ENCODE measurements at regions not wholly inside any gene's neighbourhood (a gene's known extent, or its start where the extent isn't known, plus 50 kb on each side); places are given as distances from the start of the nearest gene placed in this dataset.
"Not testable (repeated sequence)": the region's sequence is repeated elsewhere in the genome, so short reads cannot be mapped to it uniquely, and the experiment has no call there.

- POLR2A ChIA-PET; CTCF ChIA-PET; H3K27ac ChIP-seq; H3K4me2 ChIP-seq; H3K4me3 ChIP-seq; H3K4me1 ChIP-seq; DNase-seq (ENCODE audit: low read depth in 1 of 2, low spot score in 1 of 2); H3K9me3 ChIP-seq; FAIRE-seq: not testable (repeated sequence)
- ATAC-seq: peak in 1 of 2 experiments; percentile 71; a peak in 3 of 6 replicates
- no CpG with 5 or more reads among the region's 2 CpGs for WGBS (ENCODE audit: missing lambda C conversion rate)
These were observed 50.4 kb upstream of the CDY2A start for GRCh38 chrY:17975200-17975599.

- Histone ChIP-seq H3K4me2 (no peak overlapping the region), H3K4me3 (no peak overlapping the region), H3K9me3 (no peaks in the 10 kb centered on the region), H3K27ac (no peak overlapping the region), H3K4me1 (no peaks in the 10 kb centered on the region)
- ATAC-seq (no peak), DNase-seq (ENCODE audit: low read depth in 1 of 2, low spot score in 1 of 2) (peak in 1 of 2 experiments; percentile 33), FAIRE-seq (no peak)
- ChIA-PET POLR2A (no interaction called here), CTCF (no interaction called here)
- WGBS (ENCODE audit: missing lambda C conversion rate): 45% methylated on average over 2 of the region's 2 CpGs
- no peak for TF ChIP-seq EHMT2 (IDR thresholded peaks at IDR 0.05; ENCODE audit: low read depth)
- 0 out of 3 replicates have a peak, but pooled peaks have one; percentile 7 for TF ChIP-seq SMC3 (IDR thresholded peaks at IDR 0.05)
These were observed 72.2 kb upstream of the CDY2B start for GRCh38 chrY:17952224-17952623.

- FAIRE-seq; H3K4me3 ChIP-seq; POLR2A ChIA-PET; CTCF ChIA-PET; H3K4me1 ChIP-seq; DNase-seq (ENCODE audit: low read depth in 1 of 2, low spot score in 1 of 2); H3K4me2 ChIP-seq; H3K9me3 ChIP-seq; H3K27ac ChIP-seq: not testable (repeated sequence)
- peak in 1 of 2 experiments; percentile 66; a peak in 3 of 6 replicates for ATAC-seq
- WGBS (ENCODE audit: missing lambda C conversion rate): no CpG with 5 or more reads among the region's 2 CpGs
These were observed 50.4 kb upstream of the CDY2B start for GRCh38 chrY:17930375-17930774.
